ENCODE measurements at regions not wholly inside any gene's neighbourhood (a gene's known extent, or its start where the extent isn't known, plus 50 kb on each side); places are given as distances from the start of the nearest gene placed in this dataset.

- Histone ChIP-seq H3K4me1 (no peaks in the 10 kb centered on the region), H3K27me3 (no peaks in the 10 kb centered on the region), H3K36me3 (no peaks in the 10 kb centered on the region), H3K4me3 (no peak overlapping the region), H3K27ac (no peak overlapping the region), H3K9me3 (no peaks in the 10 kb centered on the region)
- WGBS, 2 donors (ENCODE audit: low coverage in 1 of 2): 87 to 91% methylated on average over 6 of the region's 7 CpGs
- TF ChIP-seq POLR2A (IDR thresholded peaks at IDR 0.05): no peak
- TF ChIP-seq POLR2AphosphoS5 (IDR thresholded peaks at IDR 0.05): no peak
- TF ChIP-seq EP300 (IDR thresholded peaks at IDR 0.05): no peak
- ATAC-seq: no peak
Measured at GRCh38 chr2:128792476-128793054, 473.9 kb upstream of the HS6ST1 start.

DNA sequence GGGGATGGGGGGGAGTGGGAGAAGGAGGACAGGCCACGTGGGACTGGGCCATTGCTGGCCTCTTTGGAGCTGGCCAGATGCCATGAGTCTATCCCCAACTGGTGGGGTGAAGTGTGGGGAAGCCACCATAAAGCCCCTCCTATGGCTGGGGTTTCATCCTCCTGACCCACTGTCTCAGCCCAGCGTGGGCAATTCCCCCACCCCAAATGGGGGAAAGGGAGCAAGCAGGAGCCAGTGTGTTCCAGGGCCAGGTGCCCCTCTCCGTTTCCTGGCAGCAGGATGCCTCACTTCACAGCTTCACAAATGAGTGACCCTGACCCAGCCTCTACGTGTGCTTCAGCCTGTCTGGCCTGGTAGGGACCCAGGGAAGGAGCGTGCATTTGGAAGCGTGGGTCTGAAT, 474.7 kb upstream of the HS6ST1 start:
- ATAC-seq: no peak
- WGBS, 2 donors (ENCODE audit: low coverage in 1 of 2): 71 to 100% methylated on average over 1 to 3 of the region's 6 CpGs
- TF ChIP-seq, protein P1, sequence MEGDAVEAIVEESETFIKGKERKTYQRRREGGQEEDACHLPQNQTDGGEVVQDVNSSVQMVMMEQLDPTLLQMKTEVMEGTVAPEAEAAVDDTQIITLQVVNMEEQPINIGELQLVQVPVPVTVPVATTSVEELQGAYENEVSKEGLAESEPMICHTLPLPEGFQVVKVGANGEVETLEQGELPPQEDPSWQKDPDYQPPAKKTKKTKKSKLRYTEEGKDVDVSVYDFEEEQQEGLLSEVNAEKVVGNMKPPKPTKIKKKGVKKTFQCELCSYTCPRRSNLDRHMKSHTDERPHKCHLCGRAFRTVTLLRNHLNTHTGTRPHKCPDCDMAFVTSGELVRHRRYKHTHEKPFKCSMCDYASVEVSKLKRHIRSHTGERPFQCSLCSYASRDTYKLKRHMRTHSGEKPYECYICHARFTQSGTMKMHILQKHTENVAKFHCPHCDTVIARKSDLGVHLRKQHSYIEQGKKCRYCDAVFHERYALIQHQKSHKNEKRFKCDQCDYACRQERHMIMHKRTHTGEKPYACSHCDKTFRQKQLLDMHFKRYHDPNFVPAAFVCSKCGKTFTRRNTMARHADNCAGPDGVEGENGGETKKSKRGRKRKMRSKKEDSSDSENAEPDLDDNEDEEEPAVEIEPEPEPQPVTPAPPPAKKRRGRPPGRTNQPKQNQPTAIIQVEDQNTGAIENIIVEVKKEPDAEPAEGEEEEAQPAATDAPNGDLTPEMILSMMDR (IDR thresholded peaks at IDR 0.05): no peak
- no peak for TF ChIP-seq POLR2AphosphoS5 (IDR thresholded peaks at IDR 0.05)
- TF ChIP-seq EP300 (IDR thresholded peaks at IDR 0.05): no peak
- TF ChIP-seq POLR2A (IDR thresholded peaks at IDR 0.05): no peak

GRCh38 chr2:128794285-128794684, 475.6 kb upstream of the HS6ST1 start:
- Histone ChIP-seq H3K9me3 (no peaks in the 10 kb centered on the region), H3K36me3 (no peaks in the 10 kb centered on the region), H3K27ac (no peak overlapping the region), H3K4me3 (no peak overlapping the region), H3K4me1 (no peaks in the 10 kb centered on the region), H3K27me3 (no peaks in the 10 kb centered on the region)
- WGBS, 2 donors (ENCODE audit: low coverage in 1 of 2): 67 to 83% methylated on average over 1 to 5 of the region's 6 CpGs
- no peak for ATAC-seq
- TF ChIP-seq POLR2AphosphoS5 (IDR thresholded peaks at IDR 0.05) (no peak), POLR2A (IDR thresholded peaks at IDR 0.05) (no peak), EP300 (IDR thresholded peaks at IDR 0.05) (no peak)
- TF ChIP-seq, protein P1 (IDR thresholded peaks at IDR 0.05): no peak

More for the DNA sequence above, 474.7 kb upstream of the HS6ST1 start:
- H3K27ac ChIP-seq: no peak overlapping the region
- H3K27me3 ChIP-seq: no peaks in the 10 kb centered on the region
- H3K36me3 ChIP-seq: no peaks in the 10 kb centered on the region
- H3K9me3 ChIP-seq: no peaks in the 10 kb centered on the region
- no peaks in the 10 kb centered on the region for H3K4me1 ChIP-seq
- no peak overlapping the region for H3K4me3 ChIP-seq

GRCh38 chr2:128796321-128796720, 477.7 kb upstream of the HS6ST1 start:
- no peaks in the 10 kb centered on the region for H3K36me3 ChIP-seq
- H3K4me1 ChIP-seq: no peaks in the 10 kb centered on the region
- H3K27ac ChIP-seq: no peak overlapping the region
- no peaks in the 10 kb centered on the region for H3K9me3 ChIP-seq
- H3K27me3 ChIP-seq: no peaks in the 10 kb centered on the region
- 59 to 62% methylated on average over 3 to 4 of the region's 4 CpGs for WGBS, 2 donors (ENCODE audit: low coverage in 1 of 2)
- no peak overlapping the region for H3K4me3 ChIP-seq
- TF ChIP-seq, protein P1 (IDR thresholded peaks at IDR 0.05): no peak
- TF ChIP-seq POLR2A (IDR thresholded peaks at IDR 0.05) (no peak), EP300 (IDR thresholded peaks at IDR 0.05) (no peak), POLR2AphosphoS5 (IDR thresholded peaks at IDR 0.05) (no peak)
- no peak for ATAC-seq

DNA sequence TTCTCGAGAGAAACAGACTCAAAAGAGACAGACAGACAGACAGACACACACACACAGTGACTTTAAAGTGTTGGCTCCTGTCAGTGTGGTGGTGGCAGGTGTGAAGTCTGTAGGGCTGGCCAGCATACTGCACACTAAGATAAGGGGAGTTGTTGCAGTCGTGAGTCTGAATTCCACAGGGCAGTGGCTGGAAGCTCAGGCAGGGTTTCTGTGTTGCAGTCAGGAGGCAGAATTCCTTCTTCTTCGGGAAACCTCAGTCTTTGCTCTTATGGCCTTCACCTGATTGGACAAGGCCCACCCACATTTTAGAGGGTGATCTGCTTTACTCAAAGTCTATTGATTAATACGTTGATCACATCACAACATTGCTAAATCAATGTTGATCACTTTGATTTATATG, 478.4 kb upstream of the HS6ST1 start:
- no peak for ATAC-seq
- TF ChIP-seq POLR2AphosphoS5 (IDR thresholded peaks at IDR 0.05): no peak
- TF ChIP-seq, protein P1 (IDR thresholded peaks at IDR 0.05): no peak
- Histone ChIP-seq H3K9me3 (no peaks in the 10 kb centered on the region), H3K4me1 (no peaks in the 10 kb centered on the region), H3K4me3 (no peak overlapping the region), H3K36me3 (no peaks in the 10 kb centered on the region), H3K27me3 (no peaks in the 10 kb centered on the region), H3K27ac (no peak overlapping the region)
- WGBS, 2 donors (ENCODE audit: low coverage in 1 of 2): 68 to 87% methylated on average over 2 to 3 of the region's 4 CpGs

All from gastroesophageal sphincter (tissue), 4 donors.